Activated CD4-positive, CD25-positive, alpha-beta regulatory T cell treated with anti-CD3 and anti-CD28 coated beads, Interleukin-2, amount 50 U/mL, for 24 hours (primary cell): ENCODE measurements at regions not wholly inside any gene's neighbourhood (a gene's known extent, or its start where the extent isn't known, plus 50 kb on each side); places are given as distances from the start of the nearest gene placed in this dataset.
"Not testable (repeated sequence)": the region's sequence is repeated elsewhere in the genome, so short reads cannot be mapped to it uniquely, and the experiment has no call there.

Experiments used
- ATAC-seq, 2 donors: fragments of 150-1000 bp; cut with Tn5 transposase; one replicate each; pipeline ENCODE4 v1.10.0; 2021; ENCODE audit warnings: mild to moderate bottlenecking in 1 of 2, moderate library complexity in 1 of 2

GRCh38 chr16:5928476-5929065 is 831.0 kb upstream of the EEF2KMT start:
- no peak for ATAC-seq

DNA sequence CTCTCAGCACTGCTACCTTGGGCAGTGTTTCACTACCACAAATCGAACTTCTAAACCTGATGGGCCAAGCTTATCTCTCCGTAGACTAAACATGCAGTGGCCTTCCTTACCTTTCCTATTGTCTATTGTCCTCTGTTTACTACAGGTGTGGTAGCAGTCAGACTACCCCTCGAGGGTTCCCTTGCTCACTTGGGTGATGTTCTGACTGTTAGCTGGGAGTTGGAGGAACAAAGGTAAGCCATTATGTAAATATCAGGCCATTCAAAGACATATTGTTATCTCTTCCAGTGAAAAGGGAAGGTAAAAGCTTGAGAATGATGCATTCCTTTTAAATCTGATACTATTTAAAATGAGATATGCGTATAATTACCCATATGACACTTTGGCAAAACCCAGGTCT is 828.3 kb upstream of the EEF2KMT start:
- ATAC-seq: no peak

DNA sequence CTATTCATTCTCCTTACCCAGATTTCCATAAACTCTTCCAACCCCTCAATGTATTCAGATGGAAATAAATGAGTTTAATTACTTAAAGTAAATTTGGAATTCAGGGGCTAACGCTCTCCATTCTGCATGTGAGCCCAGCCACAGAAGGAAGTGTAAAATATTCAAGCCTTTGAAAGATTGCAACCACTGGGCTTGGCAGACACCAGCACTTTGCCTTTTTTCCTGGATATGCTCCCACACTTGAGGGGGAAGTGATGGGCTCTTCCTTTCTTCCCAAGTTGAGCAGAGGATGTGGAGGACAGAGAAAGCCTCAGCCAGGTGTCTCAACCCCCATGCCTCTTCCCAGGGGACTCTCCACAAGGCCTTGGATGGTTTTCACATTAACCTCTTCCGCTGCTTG is 825.1 kb upstream of the EEF2KMT start:
- no peak for ATAC-seq

- no peak for ATAC-seq
Measured at GRCh38 chr16:5918567-5919130, 821.1 kb upstream of the EEF2KMT start.

DNA sequence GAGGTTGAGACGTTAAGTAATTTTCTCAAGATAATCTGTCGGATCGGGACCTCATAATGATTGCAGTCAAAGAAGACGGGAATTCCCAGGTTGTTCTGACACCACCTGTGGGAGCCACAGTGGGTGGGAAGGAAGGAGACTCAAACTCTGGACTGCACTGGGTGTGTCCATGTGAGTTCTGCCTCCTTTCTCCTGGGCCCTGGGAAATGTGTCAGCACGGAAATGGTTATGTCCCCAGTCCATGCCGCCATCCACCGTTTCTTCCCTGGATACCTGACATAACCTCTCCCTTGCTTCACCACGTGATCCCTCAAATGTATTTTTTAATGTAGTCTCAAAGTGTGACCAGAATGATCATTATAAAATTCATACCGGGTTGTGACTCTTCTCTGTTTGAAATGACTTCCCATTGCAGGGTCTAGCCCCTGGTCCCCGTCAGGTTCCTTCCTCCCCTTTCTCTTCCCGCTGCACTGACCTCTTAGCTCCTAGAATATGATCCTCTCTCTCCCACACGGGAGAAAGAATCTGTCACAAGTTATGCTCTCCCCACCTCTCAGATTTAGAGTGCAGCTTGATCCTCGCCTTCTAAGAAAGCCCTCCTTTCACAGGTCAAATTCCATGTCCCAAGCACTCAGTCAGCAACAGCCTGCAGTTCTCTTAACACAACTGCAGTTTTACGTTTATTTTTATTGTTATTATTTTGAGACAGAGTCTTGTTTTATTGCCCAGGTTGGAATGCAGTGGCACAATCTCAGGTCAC is 820.0 kb upstream of the EEF2KMT start:
- no peak for ATAC-seq

GRCh38 chr16:5916711-5917191 is 819.2 kb upstream of the EEF2KMT start:
- no peak for ATAC-seq

DNA sequence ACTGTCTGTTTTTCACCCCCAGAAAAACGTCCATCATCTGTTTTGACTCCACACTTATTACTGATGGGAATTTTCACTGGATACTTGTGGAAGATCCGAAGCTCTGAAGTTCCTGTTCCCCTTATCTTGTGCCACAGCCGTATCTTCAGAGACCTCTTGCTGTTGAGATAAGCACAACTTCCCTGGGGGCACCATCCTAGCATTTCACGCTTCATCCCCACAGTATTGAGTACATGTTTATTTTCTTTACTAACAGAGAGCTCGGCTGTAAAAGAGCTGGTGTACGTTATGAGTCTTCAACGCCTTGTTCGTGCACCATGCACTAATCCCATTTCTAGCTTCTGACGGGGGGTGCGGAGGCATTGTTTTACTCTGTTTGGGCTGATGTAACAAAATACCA is 813.6 kb upstream of the EEF2KMT start:
- no peak for ATAC-seq

DNA sequence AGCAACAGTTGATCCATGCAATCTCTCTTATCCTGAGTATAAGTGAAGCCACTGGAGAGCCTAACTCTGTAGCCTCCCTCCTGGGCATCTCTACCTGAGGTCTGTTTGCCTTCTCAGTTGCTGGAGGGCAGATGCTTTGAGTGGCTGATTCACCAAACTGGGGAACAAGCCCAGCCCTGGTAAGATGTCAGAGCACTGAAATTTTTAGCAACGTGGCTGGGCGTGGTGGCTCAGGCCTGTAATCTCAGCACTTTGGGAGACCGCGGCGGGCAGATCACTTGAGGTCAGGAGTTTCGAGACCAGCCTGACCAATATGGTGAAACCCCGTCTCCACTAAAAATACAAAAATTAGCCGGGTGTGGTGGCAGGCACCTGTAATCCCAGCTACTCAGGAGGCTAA is 812.0 kb upstream of the EEF2KMT start:
- not testable (repeated sequence) for ATAC-seq

GRCh38 chr16:5907544-5907943 is 809.9 kb upstream of the EEF2KMT start:
- no peak for ATAC-seq

DNA sequence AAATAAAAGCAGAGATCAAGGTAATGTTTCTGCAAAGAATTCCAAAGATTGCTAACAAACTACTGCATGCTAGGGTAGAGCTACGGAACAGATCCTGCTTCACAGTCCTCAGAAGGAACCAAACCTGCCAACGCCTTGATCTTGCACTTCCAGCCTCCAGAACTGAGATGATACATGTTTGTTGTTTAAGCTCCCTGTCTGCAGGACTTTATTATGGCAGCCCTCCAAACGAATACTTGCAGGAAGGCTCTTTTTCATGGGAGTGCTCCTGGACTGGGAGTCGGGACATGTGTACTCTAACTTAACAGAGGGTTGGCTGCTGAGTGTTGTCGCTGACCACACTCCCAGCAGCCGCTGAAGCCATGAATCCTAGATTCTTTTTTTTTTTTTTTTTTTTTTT is 808.8 kb upstream of the EEF2KMT start:
- ATAC-seq: no peak

DNA sequence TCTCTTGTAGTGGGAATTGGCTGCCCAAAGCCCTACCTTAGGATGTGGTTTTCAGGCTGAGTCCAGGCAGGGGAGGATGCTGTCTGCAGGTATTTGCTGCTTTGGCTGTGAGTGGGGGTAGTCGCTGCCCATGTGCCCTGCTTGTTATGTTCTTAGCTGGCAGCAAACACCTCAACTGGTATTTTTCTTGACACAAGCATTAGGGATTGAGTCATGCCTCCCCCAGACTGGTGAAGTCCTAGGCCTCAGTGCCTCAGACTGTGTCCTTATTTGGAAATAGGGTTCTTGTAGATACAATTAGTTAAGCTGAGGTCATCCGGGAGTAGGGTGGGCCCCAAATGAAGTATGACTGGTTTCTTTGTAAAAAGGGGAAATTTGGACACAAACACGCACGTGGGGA is 808.3 kb upstream of the EEF2KMT start:
- no peak for ATAC-seq

- no peak for ATAC-seq
Measured at GRCh38 chr16:5903832-5904231, 806.2 kb upstream of the EEF2KMT start.

DNA sequence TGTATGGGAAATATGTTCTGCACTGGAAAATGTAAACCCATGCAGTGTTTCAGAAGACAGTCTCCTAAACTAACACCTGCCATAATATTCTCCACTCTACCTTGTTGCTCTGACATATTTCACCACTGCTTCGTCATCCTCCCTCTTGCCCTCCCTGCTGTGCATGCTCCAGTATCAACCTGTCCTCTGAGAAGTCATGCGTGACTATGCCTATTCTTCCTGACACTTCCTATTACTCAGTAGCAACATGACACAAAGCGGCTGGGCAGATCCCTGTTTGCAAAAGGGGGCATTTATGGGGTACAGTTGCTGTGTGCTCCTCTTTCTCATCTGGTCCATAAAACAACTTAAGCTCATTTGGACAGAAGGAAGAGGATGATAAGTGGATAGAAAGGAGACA is 805.6 kb upstream of the EEF2KMT start:
- ATAC-seq: no peak

DNA sequence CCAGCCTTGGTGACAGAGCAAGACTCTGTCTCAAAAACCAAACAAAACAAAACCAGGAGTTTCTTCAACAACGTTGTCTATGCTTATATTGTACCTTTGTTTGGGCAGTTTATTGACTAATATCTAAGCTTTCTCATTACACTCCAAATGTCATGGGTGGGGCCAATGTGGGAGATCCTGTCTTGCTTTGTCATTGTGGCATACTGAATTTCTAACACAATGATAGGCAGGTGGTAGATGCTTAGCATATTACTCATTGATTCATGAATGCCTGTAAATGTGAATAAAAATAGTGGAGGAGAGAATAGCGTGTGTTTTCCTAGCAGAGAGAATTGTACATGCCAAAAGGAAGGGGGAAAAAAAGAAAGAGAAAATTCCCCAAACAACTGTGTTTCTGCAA is 802.5 kb upstream of the EEF2KMT start:
- ATAC-seq: no peak

GRCh38 chr16:5895976-5896375 is 798.4 kb upstream of the EEF2KMT start:
- no peak for ATAC-seq

GRCh38 chr16:5895137-5895536 is 797.5 kb upstream of the EEF2KMT start:
- no peak for ATAC-seq

DNA sequence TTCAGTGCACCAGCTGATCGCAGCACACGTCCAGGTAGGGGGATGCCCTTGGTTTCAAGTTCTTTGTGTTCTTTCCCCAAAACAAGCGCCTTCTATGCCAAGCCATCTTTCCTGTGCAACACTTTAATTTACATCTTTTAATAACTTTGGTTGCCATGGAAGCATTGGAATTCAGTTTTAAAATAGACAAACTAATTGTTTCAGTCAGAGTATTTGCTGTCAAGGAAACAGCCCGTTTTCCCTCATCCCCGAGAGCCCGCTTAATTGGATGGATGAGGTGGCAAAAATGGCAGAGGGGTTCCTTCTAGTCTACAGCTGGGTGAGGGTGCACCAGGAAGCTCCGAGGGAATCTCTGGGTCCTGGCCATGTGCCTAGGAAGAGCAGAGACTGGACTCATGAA is 793.7 kb upstream of the EEF2KMT start:
- no peak for ATAC-seq

DNA sequence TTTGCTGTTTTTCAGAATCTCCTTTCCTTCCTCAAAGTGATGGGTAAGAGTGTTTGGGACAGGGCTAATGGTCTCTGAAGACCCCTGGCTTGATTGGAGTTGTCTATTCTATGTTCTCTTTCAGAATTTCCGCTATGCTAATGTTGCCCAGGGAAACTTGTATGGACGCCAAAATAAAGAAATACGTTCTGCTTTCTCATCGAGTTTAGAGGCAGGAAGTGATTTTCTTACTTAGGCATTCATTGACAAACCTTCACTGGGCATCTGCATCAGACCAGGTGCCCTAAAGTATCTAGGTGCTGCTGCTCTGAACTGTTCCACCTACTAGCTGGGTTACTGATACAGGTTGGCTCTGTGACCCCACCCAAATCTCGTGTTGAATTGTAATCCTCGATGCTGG is 787.9 kb upstream of the EEF2KMT start:
- ATAC-seq: no peak

DNA sequence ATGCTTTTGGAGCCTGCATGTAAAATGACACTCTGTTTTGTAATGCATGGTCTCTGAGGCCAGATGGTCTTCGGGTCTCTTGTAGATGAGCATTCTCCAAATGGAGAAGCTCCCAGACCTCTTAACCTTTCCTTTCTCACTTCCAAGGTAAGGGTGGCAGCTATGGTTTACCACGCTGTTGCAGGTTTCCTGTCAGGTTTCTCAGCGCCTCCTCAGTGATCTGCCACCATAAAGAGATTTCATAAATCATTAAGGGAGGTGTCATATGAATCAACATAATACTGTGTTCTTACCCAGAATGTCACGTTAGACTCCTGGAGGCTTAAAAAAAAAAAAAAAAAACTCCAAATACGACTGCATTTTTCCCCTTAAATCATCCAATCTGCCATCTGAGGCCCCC is 787.4 kb upstream of the EEF2KMT start:
- ATAC-seq: no peak

DNA sequence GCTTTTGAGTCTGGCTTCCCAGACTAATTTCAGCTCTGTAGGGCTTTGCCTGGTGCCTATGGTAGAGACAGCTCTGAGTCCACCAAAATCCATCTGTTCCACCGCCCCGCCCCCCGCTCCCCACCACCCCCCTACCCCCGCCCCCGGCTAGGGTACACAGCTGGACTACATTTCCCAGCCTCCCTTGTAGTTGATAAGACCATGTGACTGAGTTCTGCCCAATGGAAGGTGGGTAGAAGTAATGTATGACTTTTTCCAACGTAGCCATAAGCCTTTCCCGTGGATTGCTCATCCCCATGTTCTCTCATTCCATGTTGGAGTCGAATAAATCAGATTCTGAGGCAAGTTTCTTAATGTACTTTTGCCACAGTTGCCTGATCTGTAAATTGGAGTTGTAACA is 786.7 kb upstream of the EEF2KMT start:
- no peak for ATAC-seq

- no peak for ATAC-seq
Measured at GRCh38 chr16:5882087-5882640, 784.6 kb upstream of the EEF2KMT start.

- ATAC-seq: no peak
Measured at GRCh38 chr16:5875416-5875815, 777.8 kb upstream of the EEF2KMT start.

DNA sequence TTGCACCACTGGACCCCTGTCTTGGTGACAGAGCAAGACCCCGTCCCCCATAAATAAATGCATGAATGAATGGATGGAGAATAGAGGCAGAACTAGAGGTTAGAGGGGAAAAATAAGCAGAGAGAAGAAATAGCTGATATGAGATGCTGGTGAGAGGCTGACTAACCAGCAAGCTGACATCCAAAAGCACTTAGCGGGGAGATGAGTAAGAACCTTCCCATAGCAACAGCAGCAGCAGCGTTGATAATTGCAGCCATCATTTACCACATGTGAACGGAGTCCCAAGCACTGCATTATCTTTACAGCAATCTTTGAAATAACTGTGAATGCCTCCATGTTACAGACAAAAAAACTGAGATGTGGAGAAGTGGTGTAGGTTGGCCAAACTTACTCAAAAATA is 777.3 kb upstream of the EEF2KMT start:
- no peak for ATAC-seq

GRCh38 chr16:5873221-5873620 is 775.6 kb upstream of the EEF2KMT start:
- ATAC-seq: no peak
